ENCODE measurements at regions not wholly inside any gene's neighbourhood (a gene's known extent, or its start where the extent isn't known, plus 50 kb on each side); places are given as distances from the start of the nearest gene placed in this dataset.
A peak's percentile ranks its signal among the peaks of the same experiment; 100 is the strongest.

- H3K27me3 ChIP-seq (ENCODE audit: control insufficient read depth, insufficient read depth, low read length) = no peaks in the 10 kb centered on the region
- TF ChIP-seq CTCF (conservative IDR thresholded peaks at IDR 0.05 in 1 of 2, IDR thresholded peaks at IDR 0.05 in 1 of 2; ENCODE audit: low read depth in 1 of 2, low read length in 2 of 2) (no peak), EZH2 (IDR thresholded peaks at IDR 0.05; ENCODE audit: low read length, missing control alignments) (no peak)
- DNase-seq (ENCODE audit: low read depth in 2 of 2) = peak; percentile 51 to 81
- H3K27ac ChIP-seq (ENCODE audit: insufficient read depth, low read length) = no peak overlapping the region
- no peaks in the 10 kb centered on the region for H4K20me1 ChIP-seq (ENCODE audit: control insufficient read depth, extremely low read depth, insufficient read depth, low read length)
- H3K9ac ChIP-seq (ENCODE audit: insufficient read depth, low read length) = no peak overlapping the region
- no peak overlapping the region for H2AFZ ChIP-seq (ENCODE audit: low read length)
- no peaks in the 10 kb centered on the region for H3K79me2 ChIP-seq (ENCODE audit: control insufficient read depth, insufficient read depth, low read length)
- no peaks in the 10 kb centered on the region for H3K9me3 ChIP-seq (ENCODE audit: control insufficient read depth, insufficient read depth, low read depth, low read length)
- no peaks in the 10 kb centered on the region for H3K36me3 ChIP-seq (ENCODE audit: control insufficient read depth, insufficient read depth, low read length)
- H3K4me3 ChIP-seq (replicated peaks in 1 of 4; ENCODE audit: control extremely low read depth in 1 of 4, insufficient read depth in 1 of 4, low read depth in 3 of 4, low read length in 4 of 4) = no peak overlapping the region
- no peak overlapping the region for H3K4me2 ChIP-seq (ENCODE audit: extremely low read depth, insufficient read depth, low read length)
- H3K4me1 ChIP-seq (ENCODE audit: control insufficient read depth, extremely low read depth, insufficient read depth, low read length) = no peaks in the 10 kb centered on the region
Observed at GRCh38 chr2:211144078-211144477, 587.7 kb downstream of the CPS1 start.

- no peaks in the 10 kb centered on the region for H3K79me2 ChIP-seq (ENCODE audit: control insufficient read depth, insufficient read depth, low read length)
- H2AFZ ChIP-seq (ENCODE audit: low read length) = no peak overlapping the region
- no peaks in the 10 kb centered on the region for H3K36me3 ChIP-seq (ENCODE audit: control insufficient read depth, insufficient read depth, low read length)
- H4K20me1 ChIP-seq (ENCODE audit: control insufficient read depth, extremely low read depth, insufficient read depth, low read length) = no peaks in the 10 kb centered on the region
- H3K27me3 ChIP-seq (ENCODE audit: control insufficient read depth, insufficient read depth, low read length) = no peaks in the 10 kb centered on the region
- no peak for DNase-seq (ENCODE audit: low read depth in 2 of 2)
- no peaks in the 10 kb centered on the region for H3K9me3 ChIP-seq (ENCODE audit: control insufficient read depth, insufficient read depth, low read depth, low read length)
- no peak overlapping the region for H3K27ac ChIP-seq (ENCODE audit: insufficient read depth, low read length)
- no peaks in the 10 kb centered on the region for H3K4me1 ChIP-seq (ENCODE audit: control insufficient read depth, extremely low read depth, insufficient read depth, low read length)
- TF ChIP-seq CTCF (conservative IDR thresholded peaks at IDR 0.05 in 1 of 2, IDR thresholded peaks at IDR 0.05 in 1 of 2; ENCODE audit: low read depth in 1 of 2, low read length in 2 of 2) (no peak), EZH2 (IDR thresholded peaks at IDR 0.05; ENCODE audit: low read length, missing control alignments) (no peak)
- H3K4me3 ChIP-seq (replicated peaks in 1 of 4; ENCODE audit: control extremely low read depth in 1 of 4, insufficient read depth in 1 of 4, low read depth in 3 of 4, low read length in 4 of 4) = no peak overlapping the region
- H3K9ac ChIP-seq (ENCODE audit: insufficient read depth, low read length) = no peak overlapping the region
- H3K4me2 ChIP-seq (ENCODE audit: extremely low read depth, insufficient read depth, low read length) = no peak overlapping the region
Observed at GRCh38 chr2:211144974-211145665, 588.7 kb downstream of the CPS1 start.

DNA sequence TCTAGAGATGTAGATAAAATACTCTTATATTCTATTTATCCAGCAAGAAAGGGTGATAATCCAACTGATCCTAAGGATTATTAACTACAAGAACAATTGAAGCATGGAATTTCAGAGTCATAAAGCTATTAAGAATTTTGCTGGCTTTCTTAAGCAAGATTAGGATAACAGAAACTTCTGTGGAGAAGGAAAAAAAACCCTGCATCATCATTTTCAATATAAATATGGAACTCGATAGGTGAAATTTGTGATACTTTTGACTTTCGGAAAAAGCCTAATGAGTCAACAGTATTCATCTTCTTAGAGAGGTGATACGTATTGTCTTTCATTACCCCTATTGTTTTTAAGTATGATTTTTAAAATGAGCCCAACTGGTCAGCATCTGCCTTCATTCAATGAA is 593.3 kb downstream of the CPS1 start:
- Histone ChIP-seq H3K79me2 (ENCODE audit: control insufficient read depth, insufficient read depth, low read length) (no peaks in the 10 kb centered on the region), H3K9me3 (ENCODE audit: control insufficient read depth, insufficient read depth, low read depth, low read length) (no peaks in the 10 kb centered on the region), H3K4me3 (replicated peaks in 1 of 4; ENCODE audit: control extremely low read depth in 1 of 4, insufficient read depth in 1 of 4, low read depth in 3 of 4, low read length in 4 of 4) (no peak overlapping the region), H3K4me1 (ENCODE audit: control insufficient read depth, extremely low read depth, insufficient read depth, low read length) (no peaks in the 10 kb centered on the region), H4K20me1 (ENCODE audit: control insufficient read depth, extremely low read depth, insufficient read depth, low read length) (no peaks in the 10 kb centered on the region), H3K9ac (ENCODE audit: insufficient read depth, low read length) (no peak overlapping the region), H3K27me3 (ENCODE audit: control insufficient read depth, insufficient read depth, low read length) (no peaks in the 10 kb centered on the region), H2AFZ (ENCODE audit: low read length) (no peak overlapping the region), H3K4me2 (ENCODE audit: extremely low read depth, insufficient read depth, low read length) (no peak overlapping the region), H3K27ac (ENCODE audit: insufficient read depth, low read length) (no peak overlapping the region), H3K36me3 (ENCODE audit: control insufficient read depth, insufficient read depth, low read length) (no peaks in the 10 kb centered on the region)
- no peak for DNase-seq (ENCODE audit: low read depth in 2 of 2)
- TF ChIP-seq CTCF (conservative IDR thresholded peaks at IDR 0.05 in 1 of 2, IDR thresholded peaks at IDR 0.05 in 1 of 2; ENCODE audit: low read depth in 1 of 2, low read length in 2 of 2) (no peak), EZH2 (IDR thresholded peaks at IDR 0.05; ENCODE audit: low read length, missing control alignments) (no peak)
